Vagina (tissue), 2 donors: ENCODE measurements at regions not wholly inside any gene's neighbourhood (a gene's known extent, or its start where the extent isn't known, plus 50 kb on each side); places are given as distances from the start of the nearest gene placed in this dataset.

Source experiments
- DNase-seq, 2 donors: peaks; one replicate each; pipeline ENCODE4 v3.0.0-alpha.2; 2017; ENCODE audit errors: extremely low spot score in 2 of 2
- H3K27ac ChIP-seq: fragments of 200-600 bp; sonication (generic); one replicate; pipeline ENCODE4 v1.5.1; 2019
- H3K27me3 ChIP-seq: fragments of 200-600 bp; sonication (generic); one replicate; pipeline ENCODE4 v1.5.1; 2019
- H3K36me3 ChIP-seq, 2 donors: fragments of 200-600 bp; sonication (generic); one replicate each; pipeline ENCODE4 v1.5.1; 2017 to 2019
- H3K4me1 ChIP-seq: fragments of 200-600 bp; sonication (generic); one replicate; pipeline ENCODE4 v1.5.1; 2019
- H3K4me3 ChIP-seq, 2 donors: fragments of 200-600 bp; sonication (generic); 1 replicate in 1 of 2; 2 replicates in 1 of 2; pipeline ENCODE4 v1.5.1; 2016 to 2019
- H3K9me3 ChIP-seq: fragments of 200-600 bp; sonication (generic); one replicate; pipeline ENCODE4 v1.5.1; 2019
- POLR2A ChIP-seq, 2 donors: fragments of 450-650 bp; IDR thresholded peaks; one replicate each; pipeline ENCODE4 v1.6.1; 2017; ENCODE audit warnings: antibody characterized with exemption in 2 of 2, mild to moderate bottlenecking in 2 of 2, moderate library complexity in 2 of 2
- POLR2AphosphoS5 ChIP-seq, 2 donors: sonication (generic); formaldehyde crosslinking; IDR thresholded peaks; one replicate each; pipeline ENCODE4 v1.9.0; 2017; ENCODE audit warnings: antibody characterized with exemption in 2 of 2, mild to moderate bottlenecking in 2 of 2, low read depth in 1 of 2; ENCODE audit not compliant: insufficient read depth in 1 of 2
- intact Hi-C: fragments of 100-400 bp; cut with DNase I; formaldehyde crosslinking; loops from one replicate; pipeline ENCODE4 v1.15.1; 2023
- TF ChIP-seq, protein P1 (sequence below), 3 experiments: fragments of 450-650 bp in 2 of 3; fragments of 200-600 bp in 1 of 3; sonication (generic) in 1 of 3; IDR thresholded peaks; one replicate each; pipeline ENCODE4 v1.5.1; 2017 to 2019; ENCODE audit warnings: antibody characterized with exemption in 3 of 3, mild to moderate bottlenecking in 2 of 3, moderate library complexity in 2 of 3

DNA sequence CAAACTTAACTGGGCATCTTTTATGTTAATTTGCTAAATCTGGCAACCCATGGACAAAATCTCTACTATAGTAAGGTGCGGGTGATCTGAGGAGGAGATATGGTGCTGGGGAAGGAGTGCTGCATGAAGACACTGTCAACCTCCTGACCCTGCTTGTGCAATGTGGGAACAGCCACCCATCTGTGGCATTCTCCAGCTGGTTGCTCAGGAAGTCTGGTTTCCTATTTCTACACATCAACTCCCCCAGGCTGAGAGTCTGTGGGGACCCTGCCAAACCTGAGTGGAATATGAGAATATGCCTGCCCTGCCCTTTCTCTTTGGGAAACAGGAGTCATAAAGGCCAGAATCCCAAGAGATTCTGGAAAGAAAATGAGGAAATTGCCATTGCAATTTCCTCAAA is 60.1 kb upstream of the PAX3 start:
- Histone ChIP-seq H3K4me3 (no peak overlapping the region), H3K27me3 (no peaks in the 10 kb centered on the region), H3K4me1 (no peaks in the 10 kb centered on the region), H3K36me3 (no peaks in the 10 kb centered on the region), H3K9me3 (no peaks in the 10 kb centered on the region), H3K27ac (no peak overlapping the region)
- TF ChIP-seq POLR2AphosphoS5 (IDR thresholded peaks at IDR 0.05; ENCODE audit: insufficient read depth in 1 of 2, low read depth in 1 of 2) (no peak), POLR2A (IDR thresholded peaks at IDR 0.05) (no peak)
- TF ChIP-seq, protein P1, sequence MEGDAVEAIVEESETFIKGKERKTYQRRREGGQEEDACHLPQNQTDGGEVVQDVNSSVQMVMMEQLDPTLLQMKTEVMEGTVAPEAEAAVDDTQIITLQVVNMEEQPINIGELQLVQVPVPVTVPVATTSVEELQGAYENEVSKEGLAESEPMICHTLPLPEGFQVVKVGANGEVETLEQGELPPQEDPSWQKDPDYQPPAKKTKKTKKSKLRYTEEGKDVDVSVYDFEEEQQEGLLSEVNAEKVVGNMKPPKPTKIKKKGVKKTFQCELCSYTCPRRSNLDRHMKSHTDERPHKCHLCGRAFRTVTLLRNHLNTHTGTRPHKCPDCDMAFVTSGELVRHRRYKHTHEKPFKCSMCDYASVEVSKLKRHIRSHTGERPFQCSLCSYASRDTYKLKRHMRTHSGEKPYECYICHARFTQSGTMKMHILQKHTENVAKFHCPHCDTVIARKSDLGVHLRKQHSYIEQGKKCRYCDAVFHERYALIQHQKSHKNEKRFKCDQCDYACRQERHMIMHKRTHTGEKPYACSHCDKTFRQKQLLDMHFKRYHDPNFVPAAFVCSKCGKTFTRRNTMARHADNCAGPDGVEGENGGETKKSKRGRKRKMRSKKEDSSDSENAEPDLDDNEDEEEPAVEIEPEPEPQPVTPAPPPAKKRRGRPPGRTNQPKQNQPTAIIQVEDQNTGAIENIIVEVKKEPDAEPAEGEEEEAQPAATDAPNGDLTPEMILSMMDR (IDR thresholded peaks at IDR 0.05): no peak
- no peak for DNase-seq
- intact Hi-C loops: no loop called here

- TF ChIP-seq POLR2A (IDR thresholded peaks at IDR 0.05) (no peak), POLR2AphosphoS5 (IDR thresholded peaks at IDR 0.05; ENCODE audit: insufficient read depth in 1 of 2, low read depth in 1 of 2) (no peak)
- TF ChIP-seq, protein P1 (IDR thresholded peaks at IDR 0.05): no peak
- H3K4me1 ChIP-seq: no peaks in the 10 kb centered on the region
- H3K36me3 ChIP-seq: no peaks in the 10 kb centered on the region
- H3K27ac ChIP-seq: no peak overlapping the region
- H3K9me3 ChIP-seq: no peaks in the 10 kb centered on the region
- no peak for DNase-seq
- intact Hi-C loops: no loop called here
- no peaks in the 10 kb centered on the region for H3K27me3 ChIP-seq
- H3K4me3 ChIP-seq: no peak overlapping the region
Measured at GRCh38 chr2:222360146-222360545, 61.3 kb upstream of the PAX3 start.

GRCh38 chr2:222360997-222361396 is 62.2 kb upstream of the PAX3 start:
- Histone ChIP-seq H3K27me3 (no peaks in the 10 kb centered on the region), H3K4me3 (no peak overlapping the region), H3K27ac (no peak overlapping the region), H3K36me3 (no peaks in the 10 kb centered on the region), H3K4me1 (no peaks in the 10 kb centered on the region), H3K9me3 (no peaks in the 10 kb centered on the region)
- TF ChIP-seq, protein P1 (IDR thresholded peaks at IDR 0.05): no peak
- intact Hi-C loops: no loop called here
- no peak for DNase-seq

DNA sequence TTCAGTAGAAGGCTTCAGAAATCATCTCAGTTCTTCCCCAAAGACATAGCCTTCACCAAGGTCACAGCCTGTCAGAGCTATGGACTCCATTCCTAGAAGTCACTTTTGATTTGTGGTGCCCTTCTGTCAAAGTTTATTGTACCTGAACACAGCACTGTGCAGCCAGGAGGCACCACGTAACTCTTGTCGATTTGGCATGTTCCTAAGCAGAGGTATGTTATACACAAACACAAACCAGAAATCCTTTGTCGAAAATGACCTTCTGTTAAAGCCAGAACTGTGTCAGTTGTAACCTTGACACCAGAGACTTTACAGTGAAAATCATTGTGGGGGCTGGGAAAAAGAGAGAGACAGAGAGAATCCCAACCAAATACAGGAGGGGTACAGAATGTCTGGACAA is 62.6 kb upstream of the SGPP2 start:
- H3K36me3 ChIP-seq: no peaks in the 10 kb centered on the region
- intact Hi-C loops: no loop called here
- H3K27ac ChIP-seq: no peak overlapping the region
- TF ChIP-seq POLR2A (IDR thresholded peaks at IDR 0.05) (no peak), POLR2AphosphoS5 (IDR thresholded peaks at IDR 0.05; ENCODE audit: insufficient read depth in 1 of 2, low read depth in 1 of 2) (no peak)
- TF ChIP-seq, protein P1 (IDR thresholded peaks at IDR 0.05): no peak
- no peak overlapping the region for H3K4me3 ChIP-seq
- no peak for DNase-seq
- no peaks in the 10 kb centered on the region for H3K27me3 ChIP-seq
- no peaks in the 10 kb centered on the region for H3K4me1 ChIP-seq
- no peaks in the 10 kb centered on the region for H3K9me3 ChIP-seq

DNA sequence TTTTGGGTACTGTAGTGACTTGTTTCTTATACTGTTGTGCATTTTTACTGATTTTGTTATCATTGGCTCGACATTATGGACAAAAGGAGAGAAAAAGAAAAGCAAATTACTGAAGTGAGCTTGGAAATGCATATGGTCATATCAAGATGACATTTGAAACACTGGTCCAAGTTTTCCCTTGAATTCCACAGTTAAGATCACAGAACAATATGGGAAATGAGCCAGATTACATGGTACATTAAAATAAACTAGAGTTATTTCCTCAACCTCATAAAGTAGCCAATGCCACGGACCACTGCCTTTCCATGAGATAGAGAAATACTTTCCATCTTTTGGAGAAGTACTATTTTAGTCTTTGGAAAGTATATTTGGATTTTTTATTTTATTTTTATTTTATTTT is 62.0 kb upstream of the SGPP2 start:
- intact Hi-C loops: no loop called here
- DNase-seq: no peak
- Histone ChIP-seq H3K4me3 (no peak overlapping the region), H3K36me3 (no peaks in the 10 kb centered on the region), H3K27me3 (no peaks in the 10 kb centered on the region), H3K4me1 (no peaks in the 10 kb centered on the region), H3K27ac (no peak overlapping the region), H3K9me3 (no peaks in the 10 kb centered on the region)
- TF ChIP-seq, protein P1 (IDR thresholded peaks at IDR 0.05): no peak
